ENCODE measurements at regions not wholly inside any gene's neighbourhood (a gene's known extent, or its start where the extent isn't known, plus 50 kb on each side); places are given as distances from the start of the nearest gene placed in this dataset.

- no peak for TF ChIP-seq CTCF (IDR thresholded peaks at IDR 0.05; ENCODE audit: insufficient read depth, low read length, poor library complexity, severe bottlenecking)
- no peaks in the 10 kb centered on the region for H3K36me3 ChIP-seq (ENCODE audit: control insufficient read depth, insufficient read depth, low read length)
- no peaks in the 10 kb centered on the region; the same call in 1 of the 2 replicates for H3K27me3 ChIP-seq (replicated peaks; ENCODE audit: control insufficient read depth, insufficient read depth, low read length)
- no peak overlapping the region for H3K4me3 ChIP-seq (replicated peaks; ENCODE audit: low read depth, low read length)
- no peak for DNase-seq (ENCODE audit: extremely low read depth, insufficient read length)
These were observed 310.1 kb downstream of the MYCN start for GRCh38 chr2:16250466-16250865.

GRCh38 chr2:16250056-16250425, 309.7 kb downstream of the MYCN start:
- Histone ChIP-seq H3K36me3 (ENCODE audit: control insufficient read depth, insufficient read depth, low read length) (no peaks in the 10 kb centered on the region), H3K27me3 (replicated peaks; ENCODE audit: control insufficient read depth, insufficient read depth, low read length) (no peaks in the 10 kb centered on the region; the same call in 1 of the 2 replicates), H3K4me3 (replicated peaks; ENCODE audit: low read depth, low read length) (no peak overlapping the region)
- no peak for DNase-seq (ENCODE audit: extremely low read depth, insufficient read length)
- TF ChIP-seq CTCF (IDR thresholded peaks at IDR 0.05; ENCODE audit: insufficient read depth, low read length, poor library complexity, severe bottlenecking), result no peak

- Histone ChIP-seq H3K4me3 (replicated peaks; ENCODE audit: low read depth, low read length) (no peak overlapping the region), H3K27me3 (replicated peaks; ENCODE audit: control insufficient read depth, insufficient read depth, low read length) (no peaks in the 10 kb centered on the region; the same call in 1 of the 2 replicates), H3K36me3 (ENCODE audit: control insufficient read depth, insufficient read depth, low read length) (no peaks in the 10 kb centered on the region)
- no peak for TF ChIP-seq CTCF (IDR thresholded peaks at IDR 0.05; ENCODE audit: insufficient read depth, low read length, poor library complexity, severe bottlenecking)
- DNase-seq (ENCODE audit: extremely low read depth, insufficient read length), result no peak
These were observed 309.1 kb downstream of the MYCN start for GRCh38 chr2:16249246-16250055.

- no peak for TF ChIP-seq CTCF (IDR thresholded peaks at IDR 0.05; ENCODE audit: insufficient read depth, low read length, poor library complexity, severe bottlenecking)
- no peak overlapping the region for H3K4me3 ChIP-seq (replicated peaks; ENCODE audit: low read depth, low read length)
- DNase-seq (ENCODE audit: extremely low read depth, insufficient read length), result no peak
- no peaks in the 10 kb centered on the region; the same call in none of the 2 replicates for H3K27me3 ChIP-seq (replicated peaks; ENCODE audit: control insufficient read depth, insufficient read depth, low read length)
- no peaks in the 10 kb centered on the region for H3K36me3 ChIP-seq (ENCODE audit: control insufficient read depth, insufficient read depth, low read length)
These were observed 308.3 kb downstream of the MYCN start for GRCh38 chr2:16248571-16249105.

- Histone ChIP-seq H3K27me3 (replicated peaks; ENCODE audit: control insufficient read depth, insufficient read depth, low read length) (no peaks in the 10 kb centered on the region; the same call in none of the 2 replicates), H3K4me3 (replicated peaks; ENCODE audit: low read depth, low read length) (no peak overlapping the region), H3K36me3 (ENCODE audit: control insufficient read depth, insufficient read depth, low read length) (no peaks in the 10 kb centered on the region)
- no peak for TF ChIP-seq CTCF (IDR thresholded peaks at IDR 0.05; ENCODE audit: insufficient read depth, low read length, poor library complexity, severe bottlenecking)
- DNase-seq (ENCODE audit: extremely low read depth, insufficient read length), result no peak
These were observed 307.2 kb downstream of the MYCN start for GRCh38 chr2:16247326-16248122.
